KMS-11 (cell line): ENCODE measurements at regions not wholly inside any gene's neighbourhood (a gene's known extent, or its start where the extent isn't known, plus 50 kb on each side); places are given as distances from the start of the nearest gene placed in this dataset.

ENCODE experiments used
- H2AFZ ChIP-seq: fragments of 200-600 bp; sonication (generic); 2 replicates; pipeline ENCODE4 v1.6.1; 2016; ENCODE audit warnings: antibody characterized with exemption, mixed run types, low read depth
- H3K27ac ChIP-seq: fragments of 200-600 bp; sonication (generic); 2 replicates; pipeline ENCODE4 v1.6.1; 2016; ENCODE audit warnings: mild to moderate bottlenecking, mixed run types
- H3K27me3 ChIP-seq: fragments of 200-600 bp; sonication (generic); 2 replicates; pipeline ENCODE4 v1.6.1; 2017; ENCODE audit warnings: mild to moderate bottlenecking, low read depth, mixed run types, moderate library complexity; ENCODE audit not compliant: insufficient read depth
- H3K36me3 ChIP-seq: fragments of 200-600 bp; sonication (generic); 2 replicates; pipeline ENCODE4 v1.6.1; 2017; ENCODE audit warnings: mild to moderate bottlenecking, mixed run types; ENCODE audit not compliant: insufficient read depth
- H3K4me1 ChIP-seq: fragments of 200-600 bp; sonication (generic); 2 replicates; pipeline ENCODE4 v1.6.1; 2016; ENCODE audit warnings: mild to moderate bottlenecking, low read depth, mixed run types; ENCODE audit not compliant: poor library complexity, severe bottlenecking
- H3K4me2 ChIP-seq: fragments of 200-600 bp; sonication (generic); 2 replicates; pipeline ENCODE4 v1.7.0; 2016; ENCODE audit warnings: mild to moderate bottlenecking, mixed run types
- H3K4me3 ChIP-seq: fragments of 200-600 bp; sonication (generic); IDR thresholded peaks from 2 replicates; pipeline ENCODE4 v1.6.1; 2017; ENCODE audit warnings: low read depth, low read length, mixed read lengths; ENCODE audit not compliant: insufficient read depth
- H3K79me2 ChIP-seq: fragments of 200-600 bp; sonication (generic); 2 replicates; pipeline ENCODE4 v1.6.1; 2016; ENCODE audit warnings: low read depth, mixed run types; ENCODE audit not compliant: insufficient read depth
- H3K9ac ChIP-seq: fragments of 200-600 bp; sonication (generic); 2 replicates; pipeline ENCODE4 v1.6.1; 2016; ENCODE audit warnings: mild to moderate bottlenecking, mixed run types
- H4K20me1 ChIP-seq: fragments of 200-600 bp; sonication (generic); 2 replicates; pipeline ENCODE4 v1.6.1; 2016; ENCODE audit warnings: mild to moderate bottlenecking, mixed run types; ENCODE audit not compliant: insufficient read depth
- TF ChIP-seq, protein P1 (sequence below): fragments of 200-600 bp; sonication (generic); conservative IDR thresholded peaks from 2 replicates; pipeline ENCODE4 v1.6.1; 2017; ENCODE audit warnings: low read depth, mild to moderate bottlenecking, antibody characterized with exemption, low read length, moderate library complexity, mixed read lengths

- H4K20me1 ChIP-seq = no peaks in the 10 kb centered on the region
- TF ChIP-seq, protein P1, sequence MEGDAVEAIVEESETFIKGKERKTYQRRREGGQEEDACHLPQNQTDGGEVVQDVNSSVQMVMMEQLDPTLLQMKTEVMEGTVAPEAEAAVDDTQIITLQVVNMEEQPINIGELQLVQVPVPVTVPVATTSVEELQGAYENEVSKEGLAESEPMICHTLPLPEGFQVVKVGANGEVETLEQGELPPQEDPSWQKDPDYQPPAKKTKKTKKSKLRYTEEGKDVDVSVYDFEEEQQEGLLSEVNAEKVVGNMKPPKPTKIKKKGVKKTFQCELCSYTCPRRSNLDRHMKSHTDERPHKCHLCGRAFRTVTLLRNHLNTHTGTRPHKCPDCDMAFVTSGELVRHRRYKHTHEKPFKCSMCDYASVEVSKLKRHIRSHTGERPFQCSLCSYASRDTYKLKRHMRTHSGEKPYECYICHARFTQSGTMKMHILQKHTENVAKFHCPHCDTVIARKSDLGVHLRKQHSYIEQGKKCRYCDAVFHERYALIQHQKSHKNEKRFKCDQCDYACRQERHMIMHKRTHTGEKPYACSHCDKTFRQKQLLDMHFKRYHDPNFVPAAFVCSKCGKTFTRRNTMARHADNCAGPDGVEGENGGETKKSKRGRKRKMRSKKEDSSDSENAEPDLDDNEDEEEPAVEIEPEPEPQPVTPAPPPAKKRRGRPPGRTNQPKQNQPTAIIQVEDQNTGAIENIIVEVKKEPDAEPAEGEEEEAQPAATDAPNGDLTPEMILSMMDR = no peak
- no peaks in the 10 kb centered on the region for H3K27me3 ChIP-seq
- no peak overlapping the region for H3K9ac ChIP-seq
- H3K79me2 ChIP-seq = no peaks in the 10 kb centered on the region
- no peak overlapping the region for H3K4me2 ChIP-seq
- H3K27ac ChIP-seq = no peak overlapping the region
- H3K36me3 ChIP-seq = no peaks in the 10 kb centered on the region
- H2AFZ ChIP-seq = no peak overlapping the region
- H3K4me1 ChIP-seq = peaks cover 4% of the 10 kb centered on the region
- H3K4me3 ChIP-seq = no peak overlapping the region
These were observed 169.5 kb upstream of the AGAP1 start for GRCh38 chr2:235324324-235324723.

DNA sequence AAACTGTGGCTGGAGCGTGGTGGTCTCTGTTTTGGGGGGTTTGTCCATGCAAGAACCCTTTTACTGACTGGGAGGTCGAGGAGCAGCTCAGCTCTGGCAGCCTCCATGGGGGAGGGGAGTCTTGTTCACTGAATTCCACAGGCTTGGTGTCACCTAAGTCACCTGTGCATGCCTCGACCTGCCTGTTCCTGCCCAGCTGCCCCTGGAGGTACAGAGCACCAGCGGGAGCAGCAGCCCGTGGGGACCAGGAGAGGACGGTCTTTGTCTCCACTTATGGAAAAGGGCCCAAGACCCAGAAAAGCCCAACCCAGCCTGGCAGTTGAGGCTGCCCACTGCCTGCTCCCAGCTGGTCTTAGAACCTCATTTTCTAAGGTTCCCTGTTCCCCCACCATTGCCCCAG, 168.7 kb upstream of the AGAP1 start:
- no peaks in the 10 kb centered on the region for H3K36me3 ChIP-seq
- H3K9ac ChIP-seq = no peak overlapping the region
- H3K4me1 ChIP-seq = peaks cover 4% of the 10 kb centered on the region
- H3K27ac ChIP-seq = no peak overlapping the region
- H3K27me3 ChIP-seq = no peaks in the 10 kb centered on the region
- H3K4me3 ChIP-seq = no peak overlapping the region
- no peak overlapping the region for H3K4me2 ChIP-seq
- TF ChIP-seq, protein P1 = no peak
- H3K79me2 ChIP-seq = no peaks in the 10 kb centered on the region
- no peak overlapping the region for H2AFZ ChIP-seq
- H4K20me1 ChIP-seq = no peaks in the 10 kb centered on the region

DNA sequence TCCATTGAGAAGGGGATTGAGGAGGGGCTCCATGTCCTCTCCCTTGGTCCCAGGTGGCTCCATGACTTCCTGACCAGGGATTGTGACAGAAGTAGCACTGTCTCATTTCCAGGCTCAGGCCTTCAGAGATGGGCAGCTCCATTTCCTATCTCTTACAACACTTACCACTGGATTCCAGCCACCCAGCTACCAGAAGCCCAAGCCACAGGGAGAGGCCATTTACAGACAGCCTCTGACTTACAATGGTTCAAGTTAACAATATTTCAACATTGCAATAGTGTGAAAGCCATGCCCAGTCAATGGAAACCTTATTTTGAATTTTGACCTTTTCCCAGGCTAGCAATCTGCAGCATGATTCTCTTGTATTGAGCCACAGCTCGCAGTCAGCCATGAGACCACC, 164.9 kb upstream of the AGAP1 start:
- no peaks in the 10 kb centered on the region for H4K20me1 ChIP-seq
- H3K4me2 ChIP-seq = no peak overlapping the region
- no peaks in the 10 kb centered on the region for H3K27me3 ChIP-seq
- H3K9ac ChIP-seq = no peak overlapping the region
- peaks cover 4% of the 10 kb centered on the region for H3K4me1 ChIP-seq
- no peaks in the 10 kb centered on the region for H3K36me3 ChIP-seq
- no peak overlapping the region for H3K4me3 ChIP-seq
- H3K79me2 ChIP-seq = no peaks in the 10 kb centered on the region
- TF ChIP-seq, protein P1 = no peak
- no peak overlapping the region for H2AFZ ChIP-seq
- no peak overlapping the region for H3K27ac ChIP-seq

DNA sequence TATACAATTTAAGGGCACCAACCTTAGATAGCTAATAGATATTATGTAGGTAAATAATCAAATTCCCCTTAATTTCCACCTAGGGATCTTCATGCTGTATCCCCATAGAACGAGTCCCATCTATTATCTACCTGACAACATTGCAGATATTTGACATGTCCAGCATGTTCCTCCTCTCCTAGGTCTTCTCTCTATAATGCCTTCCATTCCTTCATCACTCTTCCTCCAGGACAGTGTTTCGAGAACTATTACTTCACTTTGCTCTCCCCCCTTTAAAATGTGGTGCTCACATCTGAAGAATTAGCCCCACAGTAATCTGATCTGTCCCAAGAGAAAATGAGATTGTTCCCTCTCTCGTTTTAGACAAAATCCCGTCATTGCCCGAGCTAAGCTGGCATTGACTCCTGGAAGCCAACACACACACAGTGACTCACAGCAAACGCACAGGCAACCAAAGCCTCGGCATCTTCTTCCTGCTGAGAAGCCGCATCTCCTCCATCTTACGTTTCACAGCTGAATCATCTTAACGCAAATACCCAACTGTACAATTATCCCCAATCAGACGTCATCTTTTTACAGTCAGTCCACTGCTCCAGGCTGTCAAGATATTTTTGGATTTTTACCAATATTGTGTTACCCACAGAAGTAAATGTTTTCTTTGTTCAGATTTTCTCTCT, 162.9 kb upstream of the AGAP1 start:
- TF ChIP-seq, protein P1 = no peak

More for the DNA sequence above, 162.9 kb upstream of the AGAP1 start:
- H3K9ac ChIP-seq = no peak overlapping the region
- no peaks in the 10 kb centered on the region for H3K36me3 ChIP-seq
- H3K4me2 ChIP-seq = no peak overlapping the region
- H3K27ac ChIP-seq = no peak overlapping the region
- H3K79me2 ChIP-seq = no peaks in the 10 kb centered on the region
- no peaks in the 10 kb centered on the region for H3K27me3 ChIP-seq
- peaks cover 4% of the 10 kb centered on the region for H3K4me1 ChIP-seq
- H3K4me3 ChIP-seq = no peak overlapping the region
- H4K20me1 ChIP-seq = no peaks in the 10 kb centered on the region
- H2AFZ ChIP-seq = no peak overlapping the region
